ENCODE measurements at regions not wholly inside any gene's neighbourhood (a gene's known extent, or its start where the extent isn't known, plus 50 kb on each side); places are given as distances from the start of the nearest gene placed in this dataset.
"Not testable (repeated sequence)": the region's sequence is repeated elsewhere in the genome, so short reads cannot be mapped to it uniquely, and the experiment has no call there.

GRCh38 chr7:156519070-156519469 lies 121.5 kb upstream of the RNF32 start:
- intact Hi-C loops (cut with DNase I) = no loop called here
- ATAC-seq (ENCODE audit: poor library complexity) (no peak), DNase-seq (no peak)

GRCh38 chr7:156518466-156518865 lies 122.1 kb upstream of the RNF32 start:
- DNase-seq (no peak), ATAC-seq (ENCODE audit: poor library complexity) (no peak)
- intact Hi-C loops (cut with DNase I) = no loop called here

- intact Hi-C loops (cut with DNase I); ATAC-seq (ENCODE audit: poor library complexity); DNase-seq: not testable (repeated sequence)
Observed at GRCh38 chr7:156517858-156518257, 122.7 kb upstream of the RNF32 start.

- ATAC-seq (ENCODE audit: poor library complexity) (no peak), DNase-seq (no peak)
- intact Hi-C loops (cut with DNase I) = no loop called here
Observed at GRCh38 chr7:156516791-156517378, 123.7 kb upstream of the RNF32 start.

GRCh38 chr7:156515911-156516790 lies 124.4 kb upstream of the RNF32 start:
- DNase-seq (no peak), ATAC-seq (ENCODE audit: poor library complexity) (no peak)
- intact Hi-C loops (cut with DNase I) = no loop called here

- DNase-seq (no peak), ATAC-seq (ENCODE audit: poor library complexity) (no peak)
- intact Hi-C loops (cut with DNase I) = no loop called here
Observed at GRCh38 chr7:156514851-156515250, 125.7 kb upstream of the RNF32 start.

- intact Hi-C loops (cut with DNase I) = no loop called here
- ATAC-seq (ENCODE audit: poor library complexity) (no peak), DNase-seq (no peak)
Observed at GRCh38 chr7:156511426-156511825, 129.1 kb upstream of the RNF32 start.

- DNase-seq (no peak), ATAC-seq (ENCODE audit: poor library complexity) (no peak)
- intact Hi-C loops (cut with DNase I) = no loop called here
Observed at GRCh38 chr7:156510966-156511365, 129.6 kb upstream of the RNF32 start.

- intact Hi-C loops (cut with DNase I) = no loop called here
- DNase-seq (no peak), ATAC-seq (ENCODE audit: poor library complexity) (no peak)
Observed at GRCh38 chr7:156509216-156509615, 131.4 kb upstream of the RNF32 start.

- ATAC-seq (ENCODE audit: poor library complexity) = no peak
- intact Hi-C loops (cut with DNase I) = no loop called here
- DNase-seq = no peak
Observed at GRCh38 chr7:156505876-156506275, 134.7 kb upstream of the RNF32 start.

GRCh38 chr7:156504687-156505545 lies 135.7 kb upstream of the RNF32 start:
- ATAC-seq (ENCODE audit: poor library complexity) (no peak), DNase-seq (no peak)
- intact Hi-C loops (cut with DNase I) = no loop called here

- no peak for ATAC-seq (ENCODE audit: poor library complexity)
- intact Hi-C loops (cut with DNase I) = no loop called here
Observed at GRCh38 chr7:156504006-156504405, 136.6 kb upstream of the RNF32 start.

GRCh38 chr7:156503196-156503595 lies 137.4 kb upstream of the RNF32 start:
- DNase-seq = no peak

More at GRCh38 chr7:156504006-156504405, 136.6 kb upstream of the RNF32 start:
- DNase-seq = no peak

GRCh38 chr7:156501815-156502214 lies 138.8 kb upstream of the RNF32 start:
- ATAC-seq (ENCODE audit: poor library complexity); DNase-seq; intact Hi-C loops (cut with DNase I): not testable (repeated sequence)

More at GRCh38 chr7:156503196-156503595, 137.4 kb upstream of the RNF32 start:
- intact Hi-C loops (cut with DNase I) = no loop called here
- ATAC-seq (ENCODE audit: poor library complexity) = no peak

- no peak for DNase-seq
- ATAC-seq (ENCODE audit: poor library complexity) = no peak
- intact Hi-C loops (cut with DNase I) = no loop called here
Observed at GRCh38 chr7:156499247-156499881, 141.2 kb upstream of the RNF32 start.

- ATAC-seq (ENCODE audit: poor library complexity) (no peak), DNase-seq (no peak)
- intact Hi-C loops (cut with DNase I) = no loop called here
Observed at GRCh38 chr7:156497776-156498509, 142.6 kb upstream of the RNF32 start.

GRCh38 chr7:156496865-156497264 lies 143.7 kb upstream of the RNF32 start:
- intact Hi-C loops (cut with DNase I) = no loop called here
- no peak for ATAC-seq (ENCODE audit: poor library complexity)

GRCh38 chr7:156496363-156496769 lies 144.2 kb upstream of the RNF32 start:
- no peak for ATAC-seq (ENCODE audit: poor library complexity)
- no peak for DNase-seq
- intact Hi-C loops (cut with DNase I) = no loop called here

More at GRCh38 chr7:156496865-156497264, 143.7 kb upstream of the RNF32 start:
- no peak for DNase-seq
